Epidermal melanocyte (primary cell): ENCODE measurements at regions not wholly inside any gene's neighbourhood (a gene's known extent, or its start where the extent isn't known, plus 50 kb on each side); places are given as distances from the start of the nearest gene placed in this dataset.
"Not testable (repeated sequence)": the region's sequence is repeated elsewhere in the genome, so short reads cannot be mapped to it uniquely, and the experiment has no call there.

ENCODE experiments used
- DNase-seq: peaks from one replicate; pipeline ENCODE4 v3.0.0; 2011; ENCODE audit warnings: low spot score; ENCODE audit not compliant: insufficient read length

- DNase-seq, result no peak
Observed at GRCh38 chr5:103990064-103990463, 427.5 kb upstream of the NUDT12 start.

GRCh38 chr5:103981592-103981991 is 419.0 kb upstream of the NUDT12 start:
- DNase-seq, result no peak

GRCh38 chr5:103973669-103974068 is 411.1 kb upstream of the NUDT12 start:
- DNase-seq, result no peak

GRCh38 chr5:103966295-103966694 is 403.7 kb upstream of the NUDT12 start:
- not testable (repeated sequence) for DNase-seq

GRCh38 chr5:103962023-103962422 is 399.4 kb upstream of the NUDT12 start:
- no peak for DNase-seq

- no peak for DNase-seq
Observed at GRCh38 chr5:103953601-103954382, 391.2 kb upstream of the NUDT12 start.

GRCh38 chr5:103951776-103952175 is 389.2 kb upstream of the NUDT12 start:
- DNase-seq, result no peak

- DNase-seq, result no peak
Observed at GRCh38 chr5:103943230-103943629, 380.6 kb upstream of the NUDT12 start.

GRCh38 chr5:103942587-103943186 is 380.1 kb upstream of the NUDT12 start:
- DNase-seq, result no peak

GRCh38 chr5:103941596-103941995 is 379.0 kb upstream of the NUDT12 start:
- no peak for DNase-seq

GRCh38 chr5:103938146-103938695 is 375.6 kb upstream of the NUDT12 start:
- DNase-seq, result no peak

- DNase-seq, result no peak
Observed at GRCh38 chr5:103929338-103930013, 366.9 kb upstream of the NUDT12 start.

GRCh38 chr5:103927739-103928138 is 365.1 kb upstream of the NUDT12 start:
- no peak for DNase-seq

GRCh38 chr5:103923616-103924168 is 361.1 kb upstream of the NUDT12 start:
- no peak for DNase-seq

GRCh38 chr5:103919506-103919905 is 356.9 kb upstream of the NUDT12 start:
- no peak for DNase-seq

GRCh38 chr5:103918668-103919367 is 356.2 kb upstream of the NUDT12 start:
- no peak for DNase-seq

GRCh38 chr5:103915081-103915480 is 352.5 kb upstream of the NUDT12 start:
- DNase-seq, result no peak

GRCh38 chr5:103910786-103911185 is 348.2 kb upstream of the NUDT12 start:
- no peak for DNase-seq

- DNase-seq, result no peak
Observed at GRCh38 chr5:103910011-103910410, 347.4 kb upstream of the NUDT12 start.

- DNase-seq, result no peak
Observed at GRCh38 chr5:103909391-103909790, 346.8 kb upstream of the NUDT12 start.
